ENCODE measurements at regions not wholly inside any gene's neighbourhood (a gene's known extent, or its start where the extent isn't known, plus 50 kb on each side); places are given as distances from the start of the nearest gene placed in this dataset.
A peak's percentile ranks its signal among the peaks of the same experiment; 100 is the strongest.
"Not testable (repeated sequence)": the region's sequence is repeated elsewhere in the genome, so short reads cannot be mapped to it uniquely, and the experiment has no call there.

DNA sequence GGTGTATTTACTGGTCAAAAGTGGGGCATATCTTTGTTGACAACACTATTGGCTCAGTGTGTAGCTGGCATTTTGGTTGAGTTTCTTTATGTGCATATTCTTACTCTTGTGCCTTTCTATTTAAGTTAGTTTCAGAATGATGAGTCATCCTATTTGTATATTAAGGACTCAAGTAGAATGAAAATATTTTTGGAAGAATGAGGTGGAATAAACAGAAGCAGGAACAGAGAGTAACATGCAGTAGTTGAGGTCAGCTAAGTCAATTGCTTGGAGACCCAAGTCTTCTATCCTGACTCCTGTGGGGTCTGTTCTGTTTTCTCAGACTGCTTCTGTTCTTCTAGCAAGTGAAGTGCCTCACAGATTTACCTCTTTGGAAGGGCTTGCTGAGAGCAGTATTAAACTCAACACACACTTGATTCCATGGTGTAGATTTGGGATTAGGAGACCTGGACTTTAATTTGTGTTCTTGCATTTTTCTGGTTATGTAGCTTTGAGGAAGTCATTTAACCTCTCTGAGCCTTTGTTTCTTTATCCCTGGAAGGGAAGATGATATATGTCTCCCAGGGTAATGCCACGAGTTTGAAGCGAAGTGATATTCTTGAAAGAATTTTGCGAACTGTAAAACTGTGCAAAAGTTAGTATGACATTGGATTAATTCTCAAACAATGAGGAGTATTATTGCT, 324.3 kb downstream of the QKI start:
- DNase-seq (ENCODE audit: low spot score): peak; percentile 2

DNA sequence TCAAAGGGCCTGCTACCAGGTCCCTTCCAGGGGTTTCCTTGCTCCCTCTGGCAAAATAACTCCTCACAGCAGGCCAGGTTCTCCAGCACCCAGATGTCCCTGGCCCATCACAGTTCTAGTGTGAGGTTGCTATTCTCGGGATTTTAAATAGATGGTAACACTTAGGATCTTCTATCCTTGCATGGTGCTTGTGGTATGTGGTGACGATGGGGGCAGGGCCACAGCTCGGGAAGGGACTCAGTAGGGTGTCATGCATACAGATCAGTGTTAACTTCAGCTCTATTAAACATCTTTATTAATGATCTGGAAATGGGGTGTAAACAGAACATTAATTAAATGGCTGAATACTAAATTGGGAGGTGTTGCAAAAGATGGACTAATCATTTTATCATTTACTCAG, 323.8 kb downstream of the QKI start:
- DNase-seq (ENCODE audit: low spot score): no peak

GRCh38 chr6:163735076-163735475, 320.6 kb downstream of the QKI start:
- no peak for DNase-seq (ENCODE audit: low spot score)

DNA sequence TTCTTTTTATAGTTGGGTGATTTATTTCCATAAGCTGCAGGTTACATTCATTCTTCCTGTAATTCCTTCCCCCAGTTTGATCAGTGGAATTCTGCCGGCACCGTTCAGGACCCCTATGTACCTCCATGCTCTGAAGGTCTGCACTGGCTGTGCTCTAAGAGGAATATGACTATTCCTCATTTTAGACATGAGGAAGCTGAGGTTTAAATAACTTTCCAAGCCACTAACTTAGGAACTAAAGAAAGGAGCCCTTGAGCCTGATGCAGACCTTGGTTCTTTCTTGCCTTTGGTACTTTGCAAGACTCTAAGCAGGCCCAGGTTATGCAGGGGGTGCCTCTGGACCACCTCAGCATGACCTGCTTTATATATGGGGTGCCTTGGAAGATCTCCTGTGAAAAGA, 318.5 kb downstream of the QKI start:
- DNase-seq (ENCODE audit: low spot score): no peak

DNA sequence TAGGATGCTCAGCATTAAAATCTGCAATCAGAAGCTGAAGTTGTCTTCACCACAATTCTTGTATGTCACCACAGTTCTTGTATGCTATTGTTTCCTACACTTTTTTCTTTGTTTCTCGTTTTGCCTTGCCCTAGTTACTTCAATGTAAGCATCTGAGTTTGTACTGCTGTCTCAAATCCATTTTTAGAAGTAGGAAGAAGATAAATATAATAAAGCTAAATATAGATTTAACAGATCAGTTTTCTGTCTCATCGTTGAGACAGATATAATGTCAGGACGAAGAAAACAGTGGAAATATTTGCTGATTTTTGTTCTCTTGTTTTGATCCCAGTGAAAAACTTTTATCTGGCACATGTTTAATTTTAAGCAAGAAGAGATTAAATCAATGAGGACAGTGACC, 318.0 kb downstream of the QKI start:
- DNase-seq (ENCODE audit: low spot score): no peak

- DNase-seq (ENCODE audit: low spot score): not testable (repeated sequence)
Observed at GRCh38 chr6:163732014-163732351, 317.5 kb downstream of the QKI start.

GRCh38 chr6:163731215-163732013, 316.9 kb downstream of the QKI start:
- no peak for DNase-seq (ENCODE audit: low spot score)

GRCh38 chr6:163730246-163731210, 316.0 kb downstream of the QKI start:
- DNase-seq (ENCODE audit: low spot score): no peak

DNA sequence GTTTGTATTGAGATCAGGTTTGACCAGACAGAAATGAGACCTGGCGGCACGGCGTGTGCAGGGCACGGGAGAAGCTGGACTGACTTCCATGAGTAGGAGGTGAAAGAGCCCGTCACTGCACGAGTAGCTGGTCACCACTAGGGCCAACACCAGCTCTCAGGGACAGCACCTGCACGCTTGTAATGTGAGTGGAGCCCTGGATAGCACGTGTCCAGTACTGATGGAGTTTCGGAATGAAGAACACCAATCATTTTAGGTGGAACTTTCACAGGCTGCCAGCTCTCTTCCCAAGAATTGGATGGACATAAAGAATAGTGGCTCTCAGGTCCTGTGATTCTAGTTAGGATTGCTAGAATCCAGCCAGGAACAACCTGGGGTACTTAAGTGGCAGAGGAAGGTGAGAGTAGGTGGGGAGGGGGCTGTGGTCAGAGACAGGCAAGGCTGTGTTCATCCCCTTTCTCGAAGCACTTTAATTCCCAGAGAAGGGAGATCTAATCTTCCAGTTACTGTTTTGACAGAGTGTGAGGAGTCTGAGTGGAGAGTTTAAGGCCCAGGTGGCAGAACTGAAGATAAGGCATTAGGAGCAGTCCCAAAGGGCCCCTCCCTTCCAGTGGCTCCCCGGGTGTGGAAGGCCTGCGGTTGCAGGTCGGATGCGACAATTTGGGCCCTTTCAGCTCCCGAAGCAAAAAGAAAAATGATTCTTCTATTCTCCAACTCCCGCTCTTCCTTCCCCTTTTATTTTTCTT, 314.8 kb downstream of the QKI start:
- no peak for DNase-seq (ENCODE audit: low spot score)

GRCh38 chr6:163728442-163729126, 314.1 kb downstream of the QKI start:
- DNase-seq (ENCODE audit: low spot score): no peak

- no peak for DNase-seq (ENCODE audit: low spot score)
Observed at GRCh38 chr6:163726037-163726695, 311.6 kb downstream of the QKI start.

DNA sequence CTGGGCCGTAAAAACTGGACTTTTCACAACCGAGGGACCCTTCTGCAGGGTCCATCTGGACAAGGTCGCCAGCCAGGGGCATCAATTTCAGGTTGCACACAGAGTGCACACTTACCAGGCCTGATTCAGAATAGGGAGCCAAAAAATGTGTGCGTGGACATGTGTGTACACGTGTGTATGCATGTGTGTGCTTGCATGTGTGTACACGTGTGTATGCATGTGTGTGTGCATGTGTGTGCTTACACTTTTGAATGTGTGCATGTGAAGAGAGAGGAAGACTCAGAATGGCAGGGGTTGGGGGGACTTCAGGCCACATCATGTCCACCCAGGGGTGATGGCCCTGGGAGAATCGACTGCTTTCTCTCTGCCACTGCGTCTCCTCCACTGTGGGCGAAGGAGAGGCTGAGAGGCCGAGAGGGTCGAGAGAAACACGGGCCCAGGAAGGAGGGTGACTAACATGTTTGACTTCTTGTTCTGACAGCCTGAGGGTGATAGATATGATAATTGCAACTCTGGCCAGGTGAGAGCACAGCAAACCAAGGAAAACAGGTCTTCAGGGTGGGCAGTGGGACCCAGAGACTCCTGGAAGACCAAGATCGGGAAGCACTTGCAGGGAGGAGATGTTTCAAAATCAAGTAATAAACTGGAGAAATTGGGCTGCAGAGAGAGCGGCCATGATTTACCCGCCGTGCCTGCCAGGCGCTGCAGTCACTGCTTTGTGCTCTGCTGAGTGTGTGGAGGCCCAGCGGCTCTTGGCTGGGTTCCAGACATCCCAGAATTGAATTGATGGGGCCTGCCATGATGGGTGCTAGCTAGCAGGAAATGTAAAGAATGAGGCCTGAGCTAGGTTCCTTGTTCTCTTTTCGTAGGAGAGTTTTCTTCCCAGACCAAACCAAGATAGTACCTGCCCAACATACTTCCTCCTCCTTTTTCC, 310.8 kb downstream of the QKI start:
- no peak for DNase-seq (ENCODE audit: low spot score)

- no peak for DNase-seq (ENCODE audit: low spot score)
Observed at GRCh38 chr6:163724196-163724595, 309.7 kb downstream of the QKI start.

- DNase-seq (ENCODE audit: low spot score): no peak
Observed at GRCh38 chr6:163723759-163724158, 309.2 kb downstream of the QKI start.

DNA sequence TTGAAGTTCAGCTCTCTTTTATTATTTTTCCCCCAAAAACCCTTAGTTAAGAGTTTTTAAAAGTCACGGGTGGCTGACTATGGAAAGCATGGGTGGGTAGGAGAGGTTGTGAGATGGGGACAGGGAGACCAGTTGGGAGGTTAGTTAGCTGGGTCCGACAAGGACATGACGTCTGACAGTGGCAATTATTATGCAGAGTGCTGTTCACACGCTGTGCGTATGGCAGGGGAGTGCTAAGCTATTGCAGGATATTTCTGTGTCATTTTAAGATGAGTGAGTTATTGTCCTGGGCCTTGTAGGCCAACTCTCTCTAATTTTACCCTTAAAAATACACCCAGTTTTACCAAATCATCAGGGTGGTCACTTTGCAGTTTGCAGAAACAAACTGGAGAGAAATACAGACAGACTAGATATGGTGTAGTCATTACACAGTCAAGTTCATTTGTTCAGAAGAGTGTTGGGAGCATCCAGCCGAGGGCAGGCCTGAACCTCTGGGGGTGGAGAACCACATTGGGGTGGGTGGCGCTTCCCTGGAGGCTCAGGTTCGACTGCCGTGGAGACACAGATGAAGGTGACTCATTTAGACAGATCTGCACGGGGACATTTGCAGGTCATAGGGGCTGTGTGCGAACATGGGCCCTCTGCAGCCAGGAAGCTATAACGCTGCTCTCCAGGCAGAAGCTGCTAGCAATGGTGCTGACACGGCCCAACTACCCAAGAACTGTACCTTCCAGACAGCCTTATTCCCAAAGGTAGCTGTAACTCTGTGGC, 307.6 kb downstream of the QKI start:
- DNase-seq (ENCODE audit: low spot score): no peak

DNA sequence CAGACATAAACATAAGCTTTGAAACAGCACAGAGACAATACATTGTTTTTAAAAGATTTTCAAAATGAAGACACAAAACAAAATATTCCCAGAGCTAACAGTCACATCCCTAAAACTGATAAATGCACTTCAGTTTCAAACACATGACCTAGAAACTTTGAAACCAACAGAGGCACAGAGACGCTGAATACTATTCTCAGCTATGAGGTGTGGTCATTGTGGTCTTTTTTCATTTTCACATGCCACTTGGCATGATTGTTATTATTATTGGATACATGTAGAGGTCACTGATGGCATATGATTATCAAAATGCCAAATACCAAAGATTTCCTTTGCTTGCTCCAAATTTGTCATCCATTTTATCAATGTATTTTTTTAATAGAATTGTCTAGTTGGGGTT, 306.9 kb downstream of the QKI start:
- no peak for DNase-seq (ENCODE audit: low spot score)

GRCh38 chr6:163720460-163721235, 306.1 kb downstream of the QKI start:
- no peak for DNase-seq (ENCODE audit: low spot score)

GRCh38 chr6:163720005-163720404, 305.5 kb downstream of the QKI start:
- no peak for DNase-seq (ENCODE audit: low spot score)
